ENCODE measurements at regions not wholly inside any gene's neighbourhood (a gene's known extent, or its start where the extent isn't known, plus 50 kb on each side); places are given as distances from the start of the nearest gene placed in this dataset.

DNA sequence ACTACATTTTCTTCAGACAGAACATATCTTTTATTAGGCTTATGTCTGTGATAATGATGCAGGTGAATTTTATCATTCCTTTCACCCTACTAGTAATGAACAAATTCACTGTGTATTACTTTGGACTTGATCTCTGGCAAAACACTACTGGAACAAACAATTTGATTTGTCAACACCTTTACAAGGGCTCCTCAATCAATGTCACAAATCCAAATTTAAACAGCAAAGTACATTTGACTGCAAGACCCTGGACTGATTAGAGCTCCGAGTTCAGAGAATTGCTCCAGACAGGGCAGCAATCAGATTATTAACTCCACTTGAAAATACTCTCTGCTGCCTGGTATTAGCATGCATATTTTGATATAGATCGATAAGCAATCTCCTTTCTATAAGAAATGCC lies 547.6 kb upstream of the SALL1 start:
- DNase-seq (ENCODE audit: low spot score) (no peak), ATAC-seq (ENCODE audit: insufficient number of reproducible peaks, low FRiP score, low read depth) (no peak)
- Histone ChIP-seq H3K9me3 (peaks cover 5% of the 10 kb centered on the region), H3K4me3 (no peak overlapping the region), H3K27me3 (replicated peaks; ENCODE audit: insufficient read depth) (no peaks in the 10 kb centered on the region), H3K27ac (no peak overlapping the region), H3K36me3 (no peaks in the 10 kb centered on the region), H3K4me1 (ENCODE audit: control insufficient read depth in 1 of 2, low read depth in 2 of 2) (no peaks in the 10 kb centered on the region)
- TF ChIP-seq, protein P1, sequence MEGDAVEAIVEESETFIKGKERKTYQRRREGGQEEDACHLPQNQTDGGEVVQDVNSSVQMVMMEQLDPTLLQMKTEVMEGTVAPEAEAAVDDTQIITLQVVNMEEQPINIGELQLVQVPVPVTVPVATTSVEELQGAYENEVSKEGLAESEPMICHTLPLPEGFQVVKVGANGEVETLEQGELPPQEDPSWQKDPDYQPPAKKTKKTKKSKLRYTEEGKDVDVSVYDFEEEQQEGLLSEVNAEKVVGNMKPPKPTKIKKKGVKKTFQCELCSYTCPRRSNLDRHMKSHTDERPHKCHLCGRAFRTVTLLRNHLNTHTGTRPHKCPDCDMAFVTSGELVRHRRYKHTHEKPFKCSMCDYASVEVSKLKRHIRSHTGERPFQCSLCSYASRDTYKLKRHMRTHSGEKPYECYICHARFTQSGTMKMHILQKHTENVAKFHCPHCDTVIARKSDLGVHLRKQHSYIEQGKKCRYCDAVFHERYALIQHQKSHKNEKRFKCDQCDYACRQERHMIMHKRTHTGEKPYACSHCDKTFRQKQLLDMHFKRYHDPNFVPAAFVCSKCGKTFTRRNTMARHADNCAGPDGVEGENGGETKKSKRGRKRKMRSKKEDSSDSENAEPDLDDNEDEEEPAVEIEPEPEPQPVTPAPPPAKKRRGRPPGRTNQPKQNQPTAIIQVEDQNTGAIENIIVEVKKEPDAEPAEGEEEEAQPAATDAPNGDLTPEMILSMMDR (IDR thresholded peaks at IDR 0.05) = no peak

DNA sequence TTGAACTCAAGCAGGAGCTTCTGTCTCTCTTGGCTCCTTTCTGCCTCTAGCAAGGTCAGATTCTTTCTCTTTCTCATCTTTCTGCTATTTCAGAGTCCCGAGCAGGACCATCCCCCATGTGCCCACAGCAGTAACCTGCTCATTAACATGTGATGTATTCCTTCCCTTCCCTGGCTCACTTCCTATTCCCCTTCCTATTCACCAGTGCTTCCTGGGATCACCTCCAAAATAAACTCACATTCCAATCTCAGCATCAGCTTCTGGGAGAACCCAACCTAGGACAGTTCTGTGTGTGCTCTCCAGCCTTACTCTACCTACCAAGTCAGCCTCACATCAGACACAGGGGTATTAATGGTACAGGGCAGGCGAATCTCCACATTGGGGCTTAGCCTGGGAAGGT lies 546.4 kb upstream of the SALL1 start:
- Histone ChIP-seq H3K27ac (no peak overlapping the region), H3K36me3 (no peaks in the 10 kb centered on the region), H3K4me1 (ENCODE audit: control insufficient read depth in 1 of 2, low read depth in 2 of 2) (no peaks in the 10 kb centered on the region), H3K27me3 (replicated peaks; ENCODE audit: insufficient read depth) (no peaks in the 10 kb centered on the region), H3K4me3 (no peak overlapping the region), H3K9me3 (peaks cover 6% of the 10 kb centered on the region)
- DNase-seq (ENCODE audit: low spot score) = no peak
- TF ChIP-seq, protein P1 (IDR thresholded peaks at IDR 0.05) = no peak
- no peak for ATAC-seq (ENCODE audit: insufficient number of reproducible peaks, low FRiP score, low read depth)

DNA sequence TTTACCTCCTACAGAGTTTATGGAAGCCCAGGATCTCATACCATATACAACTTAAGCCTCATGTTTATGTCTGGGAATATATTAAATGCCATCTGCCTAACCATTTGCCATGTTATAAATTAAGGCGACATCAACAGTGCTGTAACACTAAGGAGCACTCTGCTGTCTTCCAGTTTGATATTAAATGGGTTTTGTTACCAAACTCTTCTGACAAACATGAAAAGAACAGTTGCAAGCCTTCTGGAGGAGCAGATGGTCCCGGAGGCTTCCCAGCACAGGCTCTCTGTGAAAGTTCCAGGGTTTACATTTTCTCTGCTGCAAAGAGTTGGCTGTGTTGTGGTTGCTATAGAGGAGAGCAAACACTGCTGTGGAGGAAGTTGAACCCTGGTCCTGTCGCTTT lies 545.3 kb upstream of the SALL1 start:
- H3K4me3 ChIP-seq = no peak overlapping the region
- ATAC-seq (ENCODE audit: insufficient number of reproducible peaks, low FRiP score, low read depth) = no peak
- no peaks in the 10 kb centered on the region for H3K36me3 ChIP-seq
- peaks cover 6% of the 10 kb centered on the region for H3K9me3 ChIP-seq
- no peaks in the 10 kb centered on the region for H3K4me1 ChIP-seq (ENCODE audit: control insufficient read depth in 1 of 2, low read depth in 2 of 2)
- TF ChIP-seq, protein P1 (IDR thresholded peaks at IDR 0.05) = no peak
- H3K27ac ChIP-seq = no peak overlapping the region
- DNase-seq (ENCODE audit: low spot score) = no peak
- no peaks in the 10 kb centered on the region for H3K27me3 ChIP-seq (replicated peaks; ENCODE audit: insufficient read depth)

DNA sequence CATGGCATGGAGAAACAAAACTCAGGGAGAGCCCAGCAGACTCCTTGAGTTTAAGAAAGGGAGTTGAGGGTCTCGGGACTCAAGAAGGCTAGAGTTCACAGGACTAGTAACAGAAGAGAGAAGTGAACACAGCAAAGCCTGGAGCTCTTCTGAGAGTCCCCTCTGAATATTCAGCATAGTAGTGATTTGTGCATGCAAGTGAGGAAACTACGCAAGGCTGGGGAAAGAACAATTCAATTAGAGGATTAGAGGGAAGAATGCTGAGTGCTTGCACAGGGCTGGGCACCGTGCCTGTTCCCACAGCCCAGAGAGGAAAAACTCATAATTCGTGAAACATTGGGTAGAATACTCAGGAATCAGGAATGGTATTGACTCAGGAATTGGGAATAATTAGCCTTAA lies 540.0 kb upstream of the SALL1 start:
- ATAC-seq (ENCODE audit: insufficient number of reproducible peaks, low FRiP score, low read depth) (no peak), DNase-seq (ENCODE audit: low spot score) (no peak)
- Histone ChIP-seq H3K9me3 (peaks cover 6% of the 10 kb centered on the region), H3K27ac (no peak overlapping the region), H3K4me3 (no peak overlapping the region), H3K4me1 (ENCODE audit: control insufficient read depth in 1 of 2, low read depth in 2 of 2) (no peaks in the 10 kb centered on the region), H3K36me3 (no peaks in the 10 kb centered on the region), H3K27me3 (replicated peaks; ENCODE audit: insufficient read depth) (no peaks in the 10 kb centered on the region)
- TF ChIP-seq, protein P1 (IDR thresholded peaks at IDR 0.05) = no peak

DNA sequence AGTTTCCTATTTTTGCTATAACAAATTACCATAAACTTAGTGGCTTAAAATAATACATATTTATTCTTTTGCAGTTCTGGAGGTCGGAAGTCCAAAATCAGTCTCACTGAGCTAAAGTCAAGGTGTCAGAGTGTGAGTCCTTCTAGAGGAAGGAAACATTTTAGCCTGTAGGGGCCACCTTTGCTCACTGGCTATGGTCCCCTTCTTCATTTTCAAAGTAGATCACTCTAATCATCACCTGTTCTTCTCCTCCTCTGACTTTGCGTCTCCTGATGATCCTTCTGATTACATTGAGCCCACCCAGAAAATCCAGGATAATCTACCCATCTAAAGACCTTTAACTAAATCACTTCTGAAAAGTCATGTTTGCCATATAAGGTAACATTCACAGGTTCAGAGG lies 534.4 kb upstream of the SALL1 start:
- no peak for ATAC-seq (ENCODE audit: insufficient number of reproducible peaks, low FRiP score, low read depth)
- no peak overlapping the region for H3K4me3 ChIP-seq
- H3K27ac ChIP-seq = no peak overlapping the region
- H3K4me1 ChIP-seq (ENCODE audit: control insufficient read depth in 1 of 2, low read depth in 2 of 2) = no peaks in the 10 kb centered on the region
- no peaks in the 10 kb centered on the region for H3K27me3 ChIP-seq (replicated peaks; ENCODE audit: insufficient read depth)
- DNase-seq (ENCODE audit: low spot score) = no peak
- TF ChIP-seq, protein P1 (IDR thresholded peaks at IDR 0.05) = no peak
- no peaks in the 10 kb centered on the region for H3K9me3 ChIP-seq
- H3K36me3 ChIP-seq = no peaks in the 10 kb centered on the region

All from thoracic aorta (tissue), 2 donors.